ENCODE measurements at regions not wholly inside any gene's neighbourhood (a gene's known extent, or its start where the extent isn't known, plus 50 kb on each side); places are given as distances from the start of the nearest gene placed in this dataset.

- POLR2A ChIA-PET, result no interaction called here
These were observed 474.7 kb downstream of the NKX6-1 start for GRCh38 chr4:84024405-84024804.

DNA sequence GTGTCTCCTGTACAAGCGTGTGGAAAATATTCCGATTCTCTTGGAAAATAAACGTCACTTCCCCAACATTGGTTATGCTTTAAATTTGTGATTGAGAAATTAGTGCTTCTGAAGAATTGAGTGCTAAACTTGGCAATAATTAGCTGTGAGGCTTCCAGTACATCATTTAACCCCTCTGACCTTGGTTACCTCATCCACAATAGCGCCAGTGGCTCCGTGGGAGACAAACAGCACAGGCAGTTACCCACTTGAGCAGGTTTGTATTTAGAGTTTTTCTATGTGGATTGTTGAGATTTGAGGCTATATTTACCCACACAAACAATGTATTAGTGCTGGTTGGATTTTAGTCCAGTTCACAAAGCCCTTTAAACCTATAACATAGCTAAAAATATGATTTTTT is 476.5 kb downstream of the NKX6-1 start:
- Histone ChIP-seq H3K9me3 (ENCODE audit: control insufficient read depth, insufficient read depth, low read depth, low read length) (no peaks in the 10 kb centered on the region), H3K27me3 (ENCODE audit: control insufficient read depth, insufficient read depth, low read length) (no peaks in the 10 kb centered on the region), H3K27ac (ENCODE audit: low read length) (no peak overlapping the region), H3K4me3 (ENCODE audit: low read depth in 2 of 2, low read length in 2 of 2) (no peak overlapping the region), H3K4me1 (ENCODE audit: control insufficient read depth, insufficient read depth, low read length) (no peaks in the 10 kb centered on the region), H3K36me3 (ENCODE audit: control insufficient read depth, insufficient read depth, low read length) (no peaks in the 10 kb centered on the region)
- CTCF ChIA-PET, result no interaction called here
- DNase-seq (ENCODE audit: low read depth, low spot score) (no peak), ATAC-seq (no peak)
- TF ChIP-seq POLR2AphosphoS5 (IDR thresholded peaks at IDR 0.05; ENCODE audit: low read depth, low read length) (no peak), TCF7L2 (IDR thresholded peaks at IDR 0.05; ENCODE audit: low read depth, low read length) (no peak), CTCF (IDR thresholded peaks at IDR 0.05) (no peak), SIN3A (IDR thresholded peaks at IDR 0.05; ENCODE audit: borderline replicate concordance, insufficient read depth, low read depth, low read length) (no peak)
- TF ChIP-seq, protein P1, sequence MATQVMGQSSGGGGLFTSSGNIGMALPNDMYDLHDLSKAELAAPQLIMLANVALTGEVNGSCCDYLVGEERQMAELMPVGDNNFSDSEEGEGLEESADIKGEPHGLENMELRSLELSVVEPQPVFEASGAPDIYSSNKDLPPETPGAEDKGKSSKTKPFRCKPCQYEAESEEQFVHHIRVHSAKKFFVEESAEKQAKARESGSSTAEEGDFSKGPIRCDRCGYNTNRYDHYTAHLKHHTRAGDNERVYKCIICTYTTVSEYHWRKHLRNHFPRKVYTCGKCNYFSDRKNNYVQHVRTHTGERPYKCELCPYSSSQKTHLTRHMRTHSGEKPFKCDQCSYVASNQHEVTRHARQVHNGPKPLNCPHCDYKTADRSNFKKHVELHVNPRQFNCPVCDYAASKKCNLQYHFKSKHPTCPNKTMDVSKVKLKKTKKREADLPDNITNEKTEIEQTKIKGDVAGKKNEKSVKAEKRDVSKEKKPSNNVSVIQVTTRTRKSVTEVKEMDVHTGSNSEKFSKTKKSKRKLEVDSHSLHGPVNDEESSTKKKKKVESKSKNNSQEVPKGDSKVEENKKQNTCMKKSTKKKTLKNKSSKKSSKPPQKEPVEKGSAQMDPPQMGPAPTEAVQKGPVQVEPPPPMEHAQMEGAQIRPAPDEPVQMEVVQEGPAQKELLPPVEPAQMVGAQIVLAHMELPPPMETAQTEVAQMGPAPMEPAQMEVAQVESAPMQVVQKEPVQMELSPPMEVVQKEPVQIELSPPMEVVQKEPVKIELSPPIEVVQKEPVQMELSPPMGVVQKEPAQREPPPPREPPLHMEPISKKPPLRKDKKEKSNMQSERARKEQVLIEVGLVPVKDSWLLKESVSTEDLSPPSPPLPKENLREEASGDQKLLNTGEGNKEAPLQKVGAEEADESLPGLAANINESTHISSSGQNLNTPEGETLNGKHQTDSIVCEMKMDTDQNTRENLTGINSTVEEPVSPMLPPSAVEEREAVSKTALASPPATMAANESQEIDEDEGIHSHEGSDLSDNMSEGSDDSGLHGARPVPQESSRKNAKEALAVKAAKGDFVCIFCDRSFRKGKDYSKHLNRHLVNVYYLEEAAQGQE (IDR thresholded peaks at IDR 0.05; ENCODE audit: insufficient read depth in 1 of 2, low read depth in 2 of 2, low read length in 1 of 2), result no peak
- POLR2A ChIA-PET, result no interaction called here
- in situ Hi-C loops (cut with HindIII; ENCODE audit: low pct_unique_long_range_greater_than_20kb, low sequenced_read_pairs), result no loop called here
- BruUV-seq (replicated peaks), result no TSS peak
- intact Hi-C loops (cut with micrococcal nuclease; ENCODE audit: unreplicated experiment), result no loop called here

More at GRCh38 chr4:84024405-84024804, 474.7 kb downstream of the NKX6-1 start:
- no peaks in the 10 kb centered on the region for H3K36me3 ChIP-seq (ENCODE audit: control insufficient read depth, insufficient read depth, low read length)
- intact Hi-C loops (cut with micrococcal nuclease; ENCODE audit: unreplicated experiment), result no loop called here
- ATAC-seq (no peak), DNase-seq (ENCODE audit: low read depth, low spot score) (no peak)
- TF ChIP-seq SIN3A (IDR thresholded peaks at IDR 0.05; ENCODE audit: borderline replicate concordance, insufficient read depth, low read depth, low read length), result no peak
- TF ChIP-seq POLR2AphosphoS5 (IDR thresholded peaks at IDR 0.05; ENCODE audit: low read depth, low read length), result no peak
- TF ChIP-seq, protein P1 (IDR thresholded peaks at IDR 0.05; ENCODE audit: insufficient read depth in 1 of 2, low read depth in 2 of 2, low read length in 1 of 2), result no peak
- no peak for TF ChIP-seq CTCF (IDR thresholded peaks at IDR 0.05)
- TF ChIP-seq TCF7L2 (IDR thresholded peaks at IDR 0.05; ENCODE audit: low read depth, low read length), result no peak
- BruUV-seq (replicated peaks), result no TSS peak
- no peak overlapping the region for H3K27ac ChIP-seq (ENCODE audit: low read length)
- H3K27me3 ChIP-seq (ENCODE audit: control insufficient read depth, insufficient read depth, low read length), result no peaks in the 10 kb centered on the region
- H3K4me1 ChIP-seq (ENCODE audit: control insufficient read depth, insufficient read depth, low read length), result no peaks in the 10 kb centered on the region
- no peak overlapping the region for H3K4me3 ChIP-seq (ENCODE audit: low read depth in 2 of 2, low read length in 2 of 2)
- CTCF ChIA-PET, result no interaction called here
- no peaks in the 10 kb centered on the region for H3K9me3 ChIP-seq (ENCODE audit: control insufficient read depth, insufficient read depth, low read depth, low read length)
- in situ Hi-C loops (cut with HindIII; ENCODE audit: low pct_unique_long_range_greater_than_20kb, low sequenced_read_pairs), result no loop called here
